C4-2B (cell line): ENCODE measurements at regions not wholly inside any gene's neighbourhood (a gene's known extent, or its start where the extent isn't known, plus 50 kb on each side); places are given as distances from the start of the nearest gene placed in this dataset.
A peak's percentile ranks its signal among the peaks of the same experiment; 100 is the strongest.

Source experiments
- H3K27ac ChIP-seq: fragments of 450-650 bp; 2 replicates; pipeline ENCODE4 v1.5.1; 2017
- ZFX ChIP-seq: fragments of 450-650 bp; IDR thresholded peaks from 2 replicates; pipeline ENCODE4 v1.6.1; 2017
- TF ChIP-seq, protein P1 (sequence below): fragments of 450-650 bp; conservative IDR thresholded peaks from 2 replicates; pipeline ENCODE4 v1.5.1; 2017; ENCODE audit warnings: mild to moderate bottlenecking

DNA sequence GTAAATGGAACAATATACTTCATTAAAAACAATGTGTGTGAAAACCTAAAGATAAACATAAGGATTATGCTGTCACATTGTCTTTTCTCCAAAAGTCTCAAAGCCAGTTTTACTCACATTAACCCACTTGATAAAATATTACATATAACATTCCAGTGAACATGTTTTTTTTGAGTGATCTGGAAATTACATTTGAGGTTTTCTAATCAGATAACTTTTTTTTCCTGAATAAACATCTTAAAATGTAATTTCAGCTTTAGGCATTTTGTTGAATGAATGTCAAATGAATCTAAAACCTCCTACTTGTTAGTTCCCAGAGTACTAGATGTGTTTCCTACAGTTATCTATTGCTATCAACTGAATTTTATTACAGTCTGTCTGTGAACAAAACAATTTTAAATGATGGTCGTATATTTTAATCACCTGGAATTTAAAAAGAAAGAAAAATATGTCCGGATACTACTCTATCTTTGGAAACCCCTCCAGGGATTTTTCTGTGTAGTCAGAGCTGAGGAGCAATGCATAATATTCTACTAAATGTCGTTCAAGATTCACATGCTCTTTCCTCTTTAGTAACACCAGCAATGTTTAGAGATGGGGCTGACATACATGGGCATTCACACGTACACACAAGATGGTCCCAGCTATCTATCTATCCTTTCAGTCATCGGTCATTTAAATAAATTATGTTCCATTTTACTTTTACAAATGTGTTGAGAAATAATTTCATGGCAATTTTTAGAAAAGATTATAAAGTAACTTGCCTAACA lies 283.9 kb downstream of the KLF12 start:
- H3K27ac ChIP-seq, result no peak overlapping the region
- TF ChIP-seq, protein P1, sequence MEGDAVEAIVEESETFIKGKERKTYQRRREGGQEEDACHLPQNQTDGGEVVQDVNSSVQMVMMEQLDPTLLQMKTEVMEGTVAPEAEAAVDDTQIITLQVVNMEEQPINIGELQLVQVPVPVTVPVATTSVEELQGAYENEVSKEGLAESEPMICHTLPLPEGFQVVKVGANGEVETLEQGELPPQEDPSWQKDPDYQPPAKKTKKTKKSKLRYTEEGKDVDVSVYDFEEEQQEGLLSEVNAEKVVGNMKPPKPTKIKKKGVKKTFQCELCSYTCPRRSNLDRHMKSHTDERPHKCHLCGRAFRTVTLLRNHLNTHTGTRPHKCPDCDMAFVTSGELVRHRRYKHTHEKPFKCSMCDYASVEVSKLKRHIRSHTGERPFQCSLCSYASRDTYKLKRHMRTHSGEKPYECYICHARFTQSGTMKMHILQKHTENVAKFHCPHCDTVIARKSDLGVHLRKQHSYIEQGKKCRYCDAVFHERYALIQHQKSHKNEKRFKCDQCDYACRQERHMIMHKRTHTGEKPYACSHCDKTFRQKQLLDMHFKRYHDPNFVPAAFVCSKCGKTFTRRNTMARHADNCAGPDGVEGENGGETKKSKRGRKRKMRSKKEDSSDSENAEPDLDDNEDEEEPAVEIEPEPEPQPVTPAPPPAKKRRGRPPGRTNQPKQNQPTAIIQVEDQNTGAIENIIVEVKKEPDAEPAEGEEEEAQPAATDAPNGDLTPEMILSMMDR, result no peak
- no peak for TF ChIP-seq ZFX

DNA sequence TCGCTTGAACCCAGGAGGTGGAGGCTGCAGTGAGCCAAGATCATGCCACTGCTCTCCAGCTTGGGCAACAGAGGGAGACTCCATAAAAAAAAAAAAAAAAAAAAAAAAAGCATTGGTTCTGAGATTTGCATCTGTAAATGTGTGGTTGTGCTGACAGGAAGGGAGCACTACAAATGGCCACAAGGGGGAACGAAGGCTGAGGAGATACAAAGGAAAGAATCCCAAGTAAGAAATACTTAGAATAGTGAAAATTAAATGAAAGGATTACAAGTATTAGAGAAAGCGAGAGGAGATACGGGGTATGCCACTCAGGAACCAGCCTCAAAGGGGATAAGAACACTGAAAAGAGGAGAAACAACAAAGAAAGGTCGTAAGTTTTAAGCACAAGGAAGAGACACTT lies 284.9 kb downstream of the KLF12 start:
- no peak overlapping the region for H3K27ac ChIP-seq
- TF ChIP-seq, protein P1, result peak; percentile 25
- TF ChIP-seq ZFX, result no peak

DNA sequence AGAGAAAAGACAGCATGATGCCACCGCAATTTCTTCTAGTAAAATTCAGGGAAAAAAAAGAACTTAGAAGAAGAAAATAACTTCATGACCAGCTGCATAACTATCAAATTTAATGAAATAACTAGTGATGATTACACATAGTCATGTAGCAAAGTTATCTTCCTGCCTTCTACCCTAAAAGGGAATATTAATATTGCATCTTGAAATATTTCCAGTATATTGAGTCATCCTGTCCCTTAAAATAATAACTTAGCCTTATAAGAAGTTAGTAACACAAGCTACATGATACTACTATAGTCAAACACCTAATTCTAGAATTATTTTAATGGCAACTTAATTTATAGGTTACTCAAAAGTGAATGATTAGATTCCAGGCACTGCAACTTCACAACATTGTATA lies 289.2 kb downstream of the KLF12 start:
- TF ChIP-seq, protein P1, result no peak
- TF ChIP-seq ZFX, result no peak
- H3K27ac ChIP-seq, result no peak overlapping the region

DNA sequence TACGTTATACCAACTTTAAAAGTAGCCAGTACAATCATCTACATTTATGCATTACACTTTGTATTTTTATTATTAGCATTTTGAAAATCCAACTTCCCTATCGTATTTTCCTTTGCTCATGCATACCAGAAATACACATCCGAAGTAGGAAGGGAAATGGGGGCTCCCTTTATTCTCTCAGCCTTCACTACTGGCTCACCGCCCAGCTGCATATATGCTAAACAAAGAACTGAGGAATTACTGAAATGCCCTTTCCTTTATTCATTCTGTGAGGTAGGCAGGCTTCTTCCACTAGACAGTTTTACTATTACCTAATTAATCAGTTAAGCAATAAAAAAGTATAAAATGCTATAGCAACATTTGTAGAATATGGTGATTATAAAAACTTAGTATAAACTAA lies 291.6 kb downstream of the KLF12 start:
- no peak overlapping the region for H3K27ac ChIP-seq
- no peak for TF ChIP-seq ZFX
- TF ChIP-seq, protein P1, result no peak

DNA sequence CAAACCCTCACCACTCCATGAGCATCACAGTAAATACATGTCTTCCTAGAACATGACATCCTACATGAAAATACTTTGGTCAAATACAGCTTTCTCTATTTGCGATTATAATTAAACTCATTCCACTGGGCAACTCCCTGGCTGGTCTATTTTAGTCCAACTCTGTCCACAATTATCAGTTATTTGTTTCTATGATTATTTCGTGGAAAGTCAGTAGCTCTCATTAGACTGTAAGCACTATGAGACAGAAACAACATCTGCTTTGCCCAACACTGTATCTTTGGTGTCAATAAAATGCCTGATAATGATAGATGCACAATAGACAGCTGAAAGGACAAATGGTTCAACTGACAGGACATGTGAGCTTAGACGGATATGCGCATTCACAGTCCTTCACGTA lies 292.0 kb downstream of the KLF12 start:
- no peak overlapping the region for H3K27ac ChIP-seq
- TF ChIP-seq, protein P1, result no peak

DNA sequence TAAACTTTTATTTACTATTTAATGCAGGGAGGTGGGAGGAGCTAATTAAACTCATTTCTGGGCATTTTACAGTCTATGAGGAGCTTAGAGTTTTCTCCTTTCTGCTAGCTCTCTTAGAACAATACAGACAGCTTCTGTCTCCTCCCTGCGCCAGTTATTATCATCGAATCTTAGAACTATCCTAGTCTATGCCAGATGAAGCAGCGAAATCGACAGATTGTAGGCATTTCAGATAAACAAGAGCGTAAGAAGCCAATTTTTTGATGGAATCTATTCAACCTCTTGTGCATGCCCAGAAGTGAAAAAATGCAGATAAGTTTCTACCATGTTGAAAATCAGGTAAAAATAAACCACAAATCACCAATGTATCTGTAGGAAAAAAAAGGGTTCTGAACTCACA lies 297.1 kb downstream of the KLF12 start:
- TF ChIP-seq, protein P1, result no peak
- no peak for TF ChIP-seq ZFX
- no peak overlapping the region for H3K27ac ChIP-seq

DNA sequence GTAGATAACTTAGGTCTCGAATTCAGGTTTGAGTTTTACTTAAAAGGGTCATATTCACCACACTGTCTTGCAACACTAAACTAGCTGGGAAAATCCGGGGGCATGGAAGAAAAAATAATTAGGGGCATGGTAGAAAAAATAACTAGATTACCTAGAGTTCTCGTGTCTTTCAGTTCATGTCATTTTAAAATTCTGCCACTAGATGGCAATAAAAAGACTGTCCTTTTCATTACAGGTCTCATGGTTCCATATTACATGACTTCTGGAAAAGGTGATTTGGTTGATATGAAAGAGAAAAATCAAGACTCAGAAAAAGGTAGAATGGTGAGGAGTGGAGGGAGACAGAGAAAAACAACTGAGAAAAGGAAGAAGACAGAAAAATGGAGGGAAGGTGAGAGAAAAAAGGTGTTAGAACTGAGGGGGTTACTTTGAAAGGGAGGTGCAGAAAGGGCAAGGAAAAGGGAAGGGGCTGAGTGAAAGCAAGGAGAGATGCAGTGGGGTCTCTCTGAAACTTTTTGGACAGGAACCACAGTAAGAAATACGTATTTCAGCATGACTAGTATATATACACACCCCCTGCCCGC lies 299.0 kb downstream of the KLF12 start:
- TF ChIP-seq ZFX, result no peak
- TF ChIP-seq, protein P1, result peak; percentile 36
- H3K27ac ChIP-seq, result no peak overlapping the region
